ENCODE measurements at regions not wholly inside any gene's neighbourhood (a gene's known extent, or its start where the extent isn't known, plus 50 kb on each side); places are given as distances from the start of the nearest gene placed in this dataset.

GRCh38 chr12:127656266-127656665 lies 610.7 kb upstream of the TMEM132C start:
- Histone ChIP-seq H3K36me3 (ENCODE audit: insufficient read depth, low read length) (no peaks in the 10 kb centered on the region), H3K9me3 (ENCODE audit: low read length) (no peaks in the 10 kb centered on the region), H3K79me2 (ENCODE audit: insufficient read depth, low read depth, low read length) (no peaks in the 10 kb centered on the region), H3K4me2 (ENCODE audit: low read length) (no peak overlapping the region), H3K9me2 (ENCODE audit: insufficient read depth, low read length) (no peaks in the 10 kb centered on the region), H3K27ac (ENCODE audit: low read depth, low read length, poor library complexity, severe bottlenecking) (no peak overlapping the region), H3K4me1 (ENCODE audit: insufficient read depth, low read length, poor library complexity, severe bottlenecking) (no peaks in the 10 kb centered on the region), H3K4me3 (ENCODE audit: low read depth, low read length, poor library complexity, severe bottlenecking) (no peak overlapping the region), H2AFZ (ENCODE audit: low read length) (no peak overlapping the region), H4K20me1 (ENCODE audit: insufficient read depth, low read length) (no peaks in the 10 kb centered on the region)
- ChIA-PET CTCF (ENCODE audit: unreplicated experiment) (no interaction called here), POLR2A (interaction anchor here (1.2 kb wide), 1 partner anchor 31 kb away, joined by 3 read pairs; no protein-coding TSS in a partner anchor)
- no TSS peak for BruUV-seq (replicated peaks)
- intact Hi-C loops (cut with micrococcal nuclease; ENCODE audit: unreplicated experiment) = no loop called here
- TF ChIP-seq, protein P1, sequence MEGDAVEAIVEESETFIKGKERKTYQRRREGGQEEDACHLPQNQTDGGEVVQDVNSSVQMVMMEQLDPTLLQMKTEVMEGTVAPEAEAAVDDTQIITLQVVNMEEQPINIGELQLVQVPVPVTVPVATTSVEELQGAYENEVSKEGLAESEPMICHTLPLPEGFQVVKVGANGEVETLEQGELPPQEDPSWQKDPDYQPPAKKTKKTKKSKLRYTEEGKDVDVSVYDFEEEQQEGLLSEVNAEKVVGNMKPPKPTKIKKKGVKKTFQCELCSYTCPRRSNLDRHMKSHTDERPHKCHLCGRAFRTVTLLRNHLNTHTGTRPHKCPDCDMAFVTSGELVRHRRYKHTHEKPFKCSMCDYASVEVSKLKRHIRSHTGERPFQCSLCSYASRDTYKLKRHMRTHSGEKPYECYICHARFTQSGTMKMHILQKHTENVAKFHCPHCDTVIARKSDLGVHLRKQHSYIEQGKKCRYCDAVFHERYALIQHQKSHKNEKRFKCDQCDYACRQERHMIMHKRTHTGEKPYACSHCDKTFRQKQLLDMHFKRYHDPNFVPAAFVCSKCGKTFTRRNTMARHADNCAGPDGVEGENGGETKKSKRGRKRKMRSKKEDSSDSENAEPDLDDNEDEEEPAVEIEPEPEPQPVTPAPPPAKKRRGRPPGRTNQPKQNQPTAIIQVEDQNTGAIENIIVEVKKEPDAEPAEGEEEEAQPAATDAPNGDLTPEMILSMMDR (conservative IDR thresholded peaks at IDR 0.05; ENCODE audit: low read length) = no peak
- TF ChIP-seq EZH2phosphoT487 (IDR thresholded peaks at IDR 0.05; ENCODE audit: borderline replicate concordance, low read depth, low read length) = no peak
- no peak for DNase-seq (ENCODE audit: low spot score)

DNA sequence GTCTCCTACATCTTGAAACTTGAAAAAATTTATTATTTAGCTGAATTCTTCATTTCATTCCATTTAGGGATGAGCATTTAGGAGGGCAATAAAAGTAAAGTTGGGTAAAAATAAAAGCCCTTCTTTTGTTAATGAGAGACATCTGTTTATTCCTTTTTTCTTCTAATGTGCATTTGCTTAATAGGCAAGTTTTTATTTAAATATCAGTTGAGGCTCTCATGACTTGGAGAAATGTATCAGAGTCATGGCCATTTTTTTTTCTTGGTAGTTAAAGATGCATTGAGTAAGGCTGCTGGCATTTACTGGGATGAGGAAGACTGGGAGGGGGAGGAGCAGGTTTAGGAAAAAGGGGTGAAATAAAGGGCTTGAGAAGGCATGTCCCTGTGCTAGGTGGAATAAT lies 609.9 kb upstream of the TMEM132C start:
- Histone ChIP-seq H2AFZ (ENCODE audit: low read length) (no peak overlapping the region), H3K9me2 (ENCODE audit: insufficient read depth, low read length) (no peaks in the 10 kb centered on the region), H3K27ac (ENCODE audit: low read depth, low read length, poor library complexity, severe bottlenecking) (no peak overlapping the region), H3K9me3 (ENCODE audit: low read length) (no peaks in the 10 kb centered on the region), H3K4me1 (ENCODE audit: insufficient read depth, low read length, poor library complexity, severe bottlenecking) (no peaks in the 10 kb centered on the region), H3K79me2 (ENCODE audit: insufficient read depth, low read depth, low read length) (no peaks in the 10 kb centered on the region), H4K20me1 (ENCODE audit: insufficient read depth, low read length) (no peaks in the 10 kb centered on the region), H3K4me2 (ENCODE audit: low read length) (no peak overlapping the region), H3K36me3 (ENCODE audit: insufficient read depth, low read length) (no peaks in the 10 kb centered on the region), H3K4me3 (ENCODE audit: low read depth, low read length, poor library complexity, severe bottlenecking) (no peak overlapping the region)
- BruUV-seq (replicated peaks) = no TSS peak
- no peak for DNase-seq (ENCODE audit: low spot score)
- TF ChIP-seq, protein P1 (conservative IDR thresholded peaks at IDR 0.05; ENCODE audit: low read length) = no peak
- no peak for TF ChIP-seq EZH2phosphoT487 (IDR thresholded peaks at IDR 0.05; ENCODE audit: borderline replicate concordance, low read depth, low read length)
- ChIA-PET POLR2A (no interaction called here), CTCF (ENCODE audit: unreplicated experiment) (no interaction called here)
- intact Hi-C loops (cut with micrococcal nuclease; ENCODE audit: unreplicated experiment) = no loop called here

DNA sequence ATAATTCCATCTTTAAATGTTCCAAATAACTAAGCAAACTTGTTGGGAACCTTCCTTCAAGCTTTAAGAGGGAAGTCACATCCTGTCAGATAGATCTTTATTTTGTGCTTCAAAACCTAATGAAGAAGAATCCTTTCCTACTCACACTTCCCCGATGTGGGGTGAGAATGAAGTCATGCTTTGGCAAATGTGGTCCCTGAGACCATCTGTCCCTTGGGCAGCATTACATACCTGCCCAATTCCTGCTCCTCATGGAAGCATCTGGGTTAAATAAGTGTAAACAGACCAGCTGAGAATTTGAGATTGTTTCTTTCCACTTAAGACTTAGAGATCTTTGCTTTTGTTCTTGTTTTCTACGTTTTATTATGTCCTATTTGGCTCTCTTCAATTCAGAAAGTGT lies 606.0 kb upstream of the TMEM132C start:
- TF ChIP-seq, protein P1 (conservative IDR thresholded peaks at IDR 0.05; ENCODE audit: low read length) = no peak
- TF ChIP-seq EZH2phosphoT487 (IDR thresholded peaks at IDR 0.05; ENCODE audit: borderline replicate concordance, low read depth, low read length) = no peak
- Histone ChIP-seq H4K20me1 (ENCODE audit: insufficient read depth, low read length) (no peaks in the 10 kb centered on the region), H3K4me2 (ENCODE audit: low read length) (no peak overlapping the region), H3K27ac (ENCODE audit: low read depth, low read length, poor library complexity, severe bottlenecking) (no peak overlapping the region), H3K9me2 (ENCODE audit: insufficient read depth, low read length) (no peaks in the 10 kb centered on the region), H3K4me3 (ENCODE audit: low read depth, low read length, poor library complexity, severe bottlenecking) (no peak overlapping the region), H3K4me1 (ENCODE audit: insufficient read depth, low read length, poor library complexity, severe bottlenecking) (no peaks in the 10 kb centered on the region), H2AFZ (ENCODE audit: low read length) (no peak overlapping the region), H3K9me3 (ENCODE audit: low read length) (no peaks in the 10 kb centered on the region), H3K79me2 (ENCODE audit: insufficient read depth, low read depth, low read length) (no peaks in the 10 kb centered on the region), H3K36me3 (ENCODE audit: insufficient read depth, low read length) (no peaks in the 10 kb centered on the region)
- BruUV-seq (replicated peaks) = no TSS peak
- DNase-seq (ENCODE audit: low spot score) = no peak
- intact Hi-C loops (cut with micrococcal nuclease; ENCODE audit: unreplicated experiment) = no loop called here
- POLR2A ChIA-PET = interaction anchor here (0.6 kb wide), 1 partner anchor 202 kb away, joined by 5 read pairs; no protein-coding TSS in a partner anchor
- CTCF ChIA-PET (ENCODE audit: unreplicated experiment) = no interaction called here
